ENCODE measurements at regions not wholly inside any gene's neighbourhood (a gene's known extent, or its start where the extent isn't known, plus 50 kb on each side); places are given as distances from the start of the nearest gene placed in this dataset.
"Not testable (repeated sequence)": the region's sequence is repeated elsewhere in the genome, so short reads cannot be mapped to it uniquely, and the experiment has no call there.

- no peak for DNase-seq (ENCODE audit: low read depth in 3 of 3)
These were observed 119.2 kb upstream of the SLC39A10 start for GRCh38 chr2:195537811-195538210.

- DNase-seq (ENCODE audit: low read depth in 3 of 3), result no peak
These were observed 120.1 kb upstream of the SLC39A10 start for GRCh38 chr2:195536906-195537305.

- DNase-seq (ENCODE audit: low read depth in 3 of 3), result peak; percentile 28 to 66 (median 37)
These were observed 121.0 kb upstream of the SLC39A10 start for GRCh38 chr2:195535911-195536522.

DNA sequence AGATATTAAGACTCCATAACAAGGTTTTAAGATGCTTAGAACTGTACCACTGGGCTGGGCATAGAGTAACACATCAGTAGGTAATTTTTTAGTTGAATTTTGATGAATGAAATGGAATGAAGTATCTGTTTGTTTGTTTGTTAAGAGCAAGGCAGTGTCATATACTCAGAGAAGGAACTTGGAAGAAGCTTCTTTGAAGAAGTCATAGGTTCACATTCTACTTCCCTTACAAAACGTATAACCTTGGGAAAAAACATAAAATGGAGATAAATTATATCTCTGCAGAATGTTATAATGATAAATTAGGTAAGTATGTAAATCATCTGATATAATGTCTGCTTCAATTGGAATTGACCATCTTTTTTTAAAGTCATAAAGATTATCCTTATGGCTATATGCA lies 122.1 kb upstream of the SLC39A10 start:
- no peak for DNase-seq (ENCODE audit: low read depth in 3 of 3)

- peak; percentile 42 to 70 (median 68) for DNase-seq (ENCODE audit: low read depth in 3 of 3)
These were observed 123.0 kb upstream of the SLC39A10 start for GRCh38 chr2:195533771-195534642.

DNA sequence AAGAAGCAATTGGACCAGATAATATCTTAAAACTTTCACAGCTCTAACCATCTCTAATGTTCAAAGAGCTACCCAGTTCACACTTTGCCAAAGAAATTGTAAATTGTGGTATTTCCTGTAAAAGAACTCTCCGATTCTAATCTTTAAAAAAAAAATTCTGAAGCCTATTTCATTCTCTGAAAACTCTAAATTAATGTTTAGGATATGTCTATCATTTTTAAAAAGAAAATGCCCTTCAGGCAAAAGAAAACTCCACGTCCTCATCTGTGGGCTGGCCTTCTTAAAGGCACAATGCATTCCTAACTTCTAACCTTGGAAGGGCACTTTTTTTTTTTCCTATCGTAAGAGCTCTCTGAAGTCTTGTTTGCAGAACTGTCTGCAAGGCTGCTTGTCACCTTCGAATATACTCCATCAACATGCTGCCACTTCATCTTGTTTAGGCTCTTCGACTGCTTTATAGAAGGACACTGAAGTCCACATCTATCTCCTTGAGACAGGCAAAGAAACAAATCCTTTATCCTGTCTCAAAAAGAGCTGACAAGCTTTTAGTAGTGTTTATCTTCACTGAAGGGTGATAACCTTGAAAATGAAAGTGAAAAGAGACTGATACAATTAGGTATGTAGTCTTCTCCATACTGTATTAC lies 124.3 kb upstream of the SLC39A10 start:
- DNase-seq (ENCODE audit: low read depth in 3 of 3), result no peak

GRCh38 chr2:195532255-195532627 lies 124.8 kb upstream of the SLC39A10 start:
- no peak for DNase-seq (ENCODE audit: low read depth in 3 of 3)

GRCh38 chr2:195531754-195532153 lies 125.3 kb upstream of the SLC39A10 start:
- no peak for DNase-seq (ENCODE audit: low read depth in 3 of 3)

DNA sequence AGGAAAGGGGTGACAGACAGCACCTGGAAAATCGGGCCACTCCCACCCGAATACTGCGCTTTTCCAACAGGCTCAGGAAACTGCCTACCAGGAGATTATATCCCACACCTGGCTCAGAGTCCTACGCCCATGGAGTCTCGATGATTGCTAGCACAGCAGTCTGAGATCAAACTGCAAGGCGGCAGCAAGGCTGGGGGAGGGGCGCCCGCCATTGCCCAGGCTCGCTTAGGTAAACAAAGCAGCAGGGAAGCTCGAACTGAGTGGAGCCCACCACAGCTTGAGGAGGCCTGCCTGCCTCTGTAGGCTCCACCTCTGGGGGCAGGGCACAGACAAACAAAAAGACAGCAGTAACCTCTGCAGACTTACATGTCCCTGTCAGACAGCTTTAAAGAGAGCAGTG lies 133.8 kb upstream of the SLC39A10 start:
- DNase-seq (ENCODE audit: low read depth in 3 of 3), result not testable (repeated sequence)

GRCh38 chr2:195521589-195521988 lies 135.4 kb upstream of the SLC39A10 start:
- no peak for DNase-seq (ENCODE audit: low read depth in 3 of 3)

DNA sequence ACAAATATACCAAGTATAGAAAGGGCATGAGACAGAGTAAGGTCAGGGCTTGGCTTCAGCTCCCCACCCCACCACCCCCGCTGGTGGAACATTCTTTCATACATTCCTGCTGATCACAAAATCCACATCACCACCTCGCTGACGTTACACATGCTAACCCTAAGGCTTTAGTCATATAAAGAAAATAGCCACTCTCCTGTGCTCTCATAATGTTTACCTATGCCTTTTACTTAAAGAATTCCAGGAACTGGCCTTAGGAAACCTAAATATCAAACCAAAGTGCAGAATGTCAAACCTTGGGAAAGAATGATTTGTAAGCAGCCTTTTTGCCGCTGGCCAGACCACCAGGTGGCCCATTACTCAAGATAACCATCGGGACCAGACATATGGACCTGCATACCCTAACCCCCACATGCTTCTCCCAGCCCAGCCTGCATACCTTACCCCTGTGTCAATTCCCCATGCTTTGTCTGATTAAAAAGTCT lies 136.3 kb upstream of the SLC39A10 start:
- no peak for DNase-seq (ENCODE audit: low read depth in 3 of 3)

GRCh38 chr2:195515551-195515950 lies 141.5 kb upstream of the SLC39A10 start:
- no peak for DNase-seq (ENCODE audit: low read depth in 3 of 3)

DNA sequence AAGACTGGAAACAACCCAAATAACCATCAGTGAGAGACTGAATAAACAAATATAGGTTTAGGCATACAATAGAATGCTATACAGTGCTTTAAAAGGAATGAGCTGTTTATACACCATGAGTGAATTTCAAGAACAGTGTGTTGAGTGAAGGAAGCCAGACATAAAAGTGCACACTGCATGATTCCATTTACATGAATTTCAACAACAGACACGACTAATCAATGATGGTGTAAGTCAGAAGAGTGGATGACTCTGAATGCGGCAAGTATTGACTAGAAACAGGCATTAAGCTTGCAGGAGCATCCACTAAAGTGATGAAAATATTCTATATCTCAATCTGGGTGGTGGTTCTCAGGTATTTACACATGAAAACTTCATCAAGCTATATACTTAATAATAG lies 142.7 kb upstream of the SLC39A10 start:
- DNase-seq (ENCODE audit: low read depth in 3 of 3), result no peak

DNA sequence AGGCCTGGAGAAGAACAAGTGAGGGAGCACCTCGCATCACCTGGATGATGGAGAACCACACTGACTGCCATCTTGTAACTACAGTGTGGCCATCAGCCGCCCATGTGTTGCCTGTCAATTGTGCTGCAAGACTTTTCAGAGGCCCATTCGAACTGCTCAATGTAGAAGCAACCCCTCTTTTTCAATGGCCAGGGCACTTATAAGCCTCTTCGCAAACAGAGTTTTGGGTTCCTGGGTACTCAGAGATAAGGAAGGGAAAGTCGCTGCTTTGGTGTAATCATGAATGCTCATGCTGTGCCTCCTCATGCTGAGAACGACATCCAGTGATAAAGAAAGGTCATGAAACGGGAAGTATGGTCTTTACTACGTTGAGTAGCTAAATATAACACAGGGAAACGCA lies 143.9 kb upstream of the SLC39A10 start:
- no peak for DNase-seq (ENCODE audit: low read depth in 3 of 3)

DNA sequence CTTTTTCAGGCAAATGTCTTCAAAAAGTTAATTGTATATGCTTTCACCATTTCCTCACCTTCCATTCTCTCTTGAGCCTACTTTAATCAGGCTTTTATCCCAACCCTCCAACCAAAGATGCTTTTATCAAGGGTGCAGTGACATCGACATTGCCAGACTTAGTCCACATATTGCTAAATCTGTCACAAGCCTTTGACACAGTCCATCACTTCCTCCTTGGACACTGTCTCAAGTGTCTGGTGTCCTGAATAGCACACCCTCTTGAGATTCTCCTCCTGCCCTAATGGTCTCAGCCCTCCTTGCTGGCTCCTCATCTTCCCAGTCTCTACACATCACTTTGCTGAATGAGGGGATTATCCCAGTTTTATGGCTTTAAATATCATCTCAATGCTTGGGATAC lies 147.5 kb upstream of the SLC39A10 start:
- no peak for DNase-seq (ENCODE audit: low read depth in 3 of 3)

- DNase-seq (ENCODE audit: low read depth in 3 of 3), result no peak
These were observed 148.9 kb upstream of the SLC39A10 start for GRCh38 chr2:195508139-195508455.

- DNase-seq (ENCODE audit: low read depth in 3 of 3), result no peak
These were observed 149.4 kb upstream of the SLC39A10 start for GRCh38 chr2:195507447-195508138.

DNA sequence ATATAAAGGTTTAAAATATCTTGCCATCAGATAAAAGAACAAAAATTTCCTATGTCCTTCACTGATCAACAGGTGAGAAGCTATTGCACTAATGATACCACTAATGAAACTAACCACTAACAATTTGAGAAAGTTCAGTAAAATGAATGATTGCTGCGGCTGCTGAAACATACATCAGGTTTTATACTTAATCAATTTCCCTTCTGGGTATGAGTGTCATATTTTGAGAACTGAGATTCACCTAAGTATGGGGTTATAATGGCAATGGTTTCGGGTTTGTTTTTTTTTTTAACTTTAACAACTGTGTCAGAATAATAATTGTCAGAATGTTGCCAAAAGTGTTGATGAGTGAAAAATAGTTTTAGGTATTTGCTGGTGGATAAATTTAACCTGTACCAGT lies 151.3 kb upstream of the SLC39A10 start:
- no peak for DNase-seq (ENCODE audit: low read depth in 3 of 3)

- no peak for DNase-seq (ENCODE audit: low read depth in 3 of 3)
These were observed 153.8 kb upstream of the SLC39A10 start for GRCh38 chr2:195503208-195503607.

GRCh38 chr2:195501746-195502145 lies 155.3 kb upstream of the SLC39A10 start:
- DNase-seq (ENCODE audit: low read depth in 3 of 3), result no peak

DNA sequence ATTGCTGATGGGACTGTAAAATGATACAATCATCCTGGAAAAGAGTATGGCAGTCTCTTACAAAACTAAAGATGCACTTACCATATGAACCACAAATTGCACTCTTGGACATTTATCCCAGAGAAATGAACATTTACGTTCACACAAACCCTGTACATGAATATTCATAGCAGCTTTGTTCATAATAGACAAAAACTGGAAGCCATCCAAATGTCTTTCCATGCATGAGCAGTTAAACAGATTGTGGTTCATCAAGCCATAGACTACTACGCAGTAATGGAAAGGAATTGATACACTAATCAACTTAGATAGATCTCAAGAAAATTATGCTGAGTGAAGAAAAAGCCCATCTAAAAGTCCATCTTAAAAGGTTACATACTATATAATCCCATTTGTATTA lies 156.1 kb upstream of the SLC39A10 start:
- DNase-seq (ENCODE audit: low read depth in 3 of 3), result no peak

DNA sequence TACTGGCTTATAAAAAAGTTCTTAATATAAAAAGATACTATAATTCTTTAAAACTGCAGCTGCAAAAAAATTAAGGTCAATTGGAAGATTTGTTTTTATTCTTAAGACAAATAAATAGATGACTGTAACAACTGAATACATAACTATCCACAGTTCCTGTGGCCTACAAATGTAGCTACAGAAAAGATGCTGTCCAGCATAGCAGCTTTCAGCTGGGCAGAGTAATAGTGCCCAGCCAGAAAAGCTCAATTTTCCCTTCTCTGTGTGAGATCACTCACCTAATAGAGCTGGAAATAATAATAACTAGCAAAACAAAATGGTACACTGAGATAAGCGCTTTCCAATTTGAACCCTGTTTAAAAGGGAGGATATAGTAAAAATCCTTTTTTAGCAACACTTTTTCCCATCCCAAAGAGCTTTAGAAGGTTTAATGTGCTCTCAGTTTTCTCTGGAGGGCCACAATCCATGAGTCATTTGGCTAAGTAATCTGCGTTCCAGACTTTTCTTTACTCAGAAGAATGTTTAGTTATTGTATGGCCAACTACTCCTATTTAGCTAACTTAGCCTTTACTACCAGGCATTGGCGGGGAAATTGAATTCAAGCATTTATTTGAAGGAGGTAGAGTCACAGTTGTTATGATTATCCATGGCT lies 158.1 kb upstream of the SLC39A10 start:
- DNase-seq (ENCODE audit: low read depth in 3 of 3), result no peak

Data from stimulated activated CD4-positive, alpha-beta T cell treated with anti-CD3 and anti-CD28 coated beads, TNF-alpha, amount 100 ng/mL, for 24 hours (primary cell).